ENCODE measurements at regions not wholly inside any gene's neighbourhood (a gene's known extent, or its start where the extent isn't known, plus 50 kb on each side); places are given as distances from the start of the nearest gene placed in this dataset.

- TF ChIP-seq CTCF (IDR thresholded peaks at IDR 0.05; ENCODE audit: low read length) = no peak
- no peak for TF ChIP-seq EZH2 (IDR thresholded peaks at IDR 0.05; ENCODE audit: borderline replicate concordance, low read length)
These were observed 361.6 kb downstream of the RBM26 start for GRCh38 chr13:79044415-79044814.
